ENCODE measurements at regions not wholly inside any gene's neighbourhood (a gene's known extent, or its start where the extent isn't known, plus 50 kb on each side); places are given as distances from the start of the nearest gene placed in this dataset.

- peak; percentile 42 for DNase-seq (ENCODE audit: low spot score)
Observed at GRCh38 chr12:100675432-100675831, 101.9 kb downstream of the GAS2L3 start.

- no peak for DNase-seq (ENCODE audit: low spot score)
Observed at GRCh38 chr12:100681074-100681473, 107.6 kb downstream of the GAS2L3 start.

GRCh38 chr12:100682178-100682577, 108.7 kb downstream of the GAS2L3 start:
- no peak for DNase-seq (ENCODE audit: low spot score)

- DNase-seq (ENCODE audit: low spot score) = no peak
Observed at GRCh38 chr12:100687686-100688085, 106.9 kb upstream of the ANO4 start.

- no peak for DNase-seq (ENCODE audit: low spot score)
Observed at GRCh38 chr12:100688451-100688864, 106.1 kb upstream of the ANO4 start.

GRCh38 chr12:100692502-100692901, 102.1 kb upstream of the ANO4 start:
- DNase-seq (ENCODE audit: low spot score) = no peak

GRCh38 chr12:100698518-100698917, 96.1 kb upstream of the ANO4 start:
- no peak for DNase-seq (ENCODE audit: low spot score)

- DNase-seq (ENCODE audit: low spot score) = no peak
Observed at GRCh38 chr12:100699209-100699608, 95.4 kb upstream of the ANO4 start.

- DNase-seq (ENCODE audit: low spot score) = no peak
Observed at GRCh38 chr12:100703337-100703736, 91.2 kb upstream of the ANO4 start.

GRCh38 chr12:100703868-100704267, 90.7 kb upstream of the ANO4 start:
- DNase-seq (ENCODE audit: low spot score) = no peak

- DNase-seq (ENCODE audit: low spot score) = peak; percentile 59
Observed at GRCh38 chr12:100706033-100706432, 88.5 kb upstream of the ANO4 start.

GRCh38 chr12:100708591-100708990, 86.0 kb upstream of the ANO4 start:
- no peak for DNase-seq (ENCODE audit: low spot score)

GRCh38 chr12:100715976-100716944, 78.3 kb upstream of the ANO4 start:
- DNase-seq (ENCODE audit: low spot score) = no peak

- DNase-seq (ENCODE audit: low spot score) = no peak
Observed at GRCh38 chr12:100716945-100717732, 77.4 kb upstream of the ANO4 start.

- no peak for DNase-seq (ENCODE audit: low spot score)
Observed at GRCh38 chr12:100717733-100718067, 76.9 kb upstream of the ANO4 start.

GRCh38 chr12:100718187-100718586, 76.4 kb upstream of the ANO4 start:
- DNase-seq (ENCODE audit: low spot score) = no peak

- no peak for DNase-seq (ENCODE audit: low spot score)
Observed at GRCh38 chr12:100720016-100720654, 74.4 kb upstream of the ANO4 start.

GRCh38 chr12:100721169-100721568, 73.4 kb upstream of the ANO4 start:
- DNase-seq (ENCODE audit: low spot score) = no peak

- no peak for DNase-seq (ENCODE audit: low spot score)
Observed at GRCh38 chr12:100724071-100724470, 70.5 kb upstream of the ANO4 start.

- peak; percentile 35 for DNase-seq (ENCODE audit: low spot score)
Observed at GRCh38 chr12:100733817-100734593, 60.6 kb upstream of the ANO4 start.

- DNase-seq (ENCODE audit: low spot score) = no peak
Observed at GRCh38 chr12:100737168-100737567, 57.4 kb upstream of the ANO4 start.

GRCh38 chr12:100738086-100738485, 56.5 kb upstream of the ANO4 start:
- DNase-seq (ENCODE audit: low spot score) = no peak
